Liver (tissue), 8 donors: ENCODE measurements at regions not wholly inside any gene's neighbourhood (a gene's known extent, or its start where the extent isn't known, plus 50 kb on each side); places are given as distances from the start of the nearest gene placed in this dataset.
A peak's percentile ranks its signal among the peaks of the same experiment; 100 is the strongest.

Source experiments
- DNase-seq: peaks from one replicate; pipeline ENCODE4 v3.0.0-alpha.2; 2017; ENCODE audit warnings: low spot score
- H3K27ac ChIP-seq, 2 donors: one replicate each; pipeline ENCODE4 v1.7.0; 2013; ENCODE audit warnings: inconsistent platforms in 2 of 2, low read length in 2 of 2, control low read depth in 1 of 2, low read depth in 1 of 2, mild to moderate bottlenecking in 1 of 2
- H3K27me3 ChIP-seq, 4 donors: one replicate each; pipeline versions ENCODE4 v1.6.1 to v1.7.0; 2013; ENCODE audit warnings: low read length in 3 of 4, inconsistent platforms in 1 of 4, mild to moderate bottlenecking in 1 of 4, moderate library complexity in 1 of 4; ENCODE audit not compliant: control insufficient read depth in 4 of 4, insufficient read depth in 4 of 4
- H3K36me3 ChIP-seq, 4 donors: one replicate each; pipeline versions ENCODE4 v1.6.1 to v1.7.0; 2013; ENCODE audit warnings: low read length in 3 of 4, mild to moderate bottlenecking in 3 of 4, low read depth in 1 of 4, moderate library complexity in 1 of 4; ENCODE audit not compliant: control insufficient read depth in 4 of 4, insufficient read depth in 3 of 4
- H3K4me1 ChIP-seq, 4 donors: one replicate each; pipeline versions ENCODE4 v1.6.1 to v1.7.0; 2013; ENCODE audit warnings: low read length in 3 of 4, mild to moderate bottlenecking in 3 of 4, moderate library complexity in 1 of 4; ENCODE audit not compliant: control insufficient read depth in 4 of 4, insufficient read depth in 4 of 4
- H3K4me3 ChIP-seq, 3 donors: one replicate each; pipeline versions ENCODE4 v1.6.1 to v1.7.0; 2013; ENCODE audit warnings: low read length in 3 of 3, control low read depth in 1 of 3, low read depth in 1 of 3, mild to moderate bottlenecking in 1 of 3
- H3K9ac ChIP-seq, 2 donors: one replicate each; pipeline ENCODE4 v1.7.0; 2013; ENCODE audit warnings: low read length in 2 of 2, mild to moderate bottlenecking in 2 of 2, moderate library complexity in 2 of 2, control low read depth in 1 of 2, low read depth in 1 of 2
- H3K9me3 ChIP-seq, 4 donors: one replicate each; pipeline versions ENCODE4 v1.6.1 to v1.7.0; 2013; ENCODE audit warnings: low read length in 3 of 4; ENCODE audit not compliant: control insufficient read depth in 4 of 4
- EGR1 ChIP-seq, 2 donors: IDR thresholded peaks; 2 replicates each; pipeline ENCODE4 v1.6.1; 2016 to 2018; ENCODE audit warnings: antibody characterized with exemption in 2 of 2, low read depth in 2 of 2
- FOXA1 ChIP-seq: IDR thresholded peaks from 2 replicates; pipeline ENCODE4 v1.6.1; 2016; ENCODE audit warnings: antibody characterized with exemption
- FOXA2 ChIP-seq: IDR thresholded peaks from 2 replicates; pipeline ENCODE4 v1.6.1; 2016; ENCODE audit warnings: antibody characterized with exemption
- GABPA ChIP-seq, 2 donors: IDR thresholded peaks in 1 of 2; conservative IDR thresholded peaks in 1 of 2; 2 replicates each; pipeline ENCODE4 v1.6.1; 2016; ENCODE audit warnings: antibody characterized with exemption in 2 of 2, mild to moderate bottlenecking in 1 of 2, moderate library complexity in 1 of 2
- HNF4A ChIP-seq, 2 donors: conservative IDR thresholded peaks; 2 replicates each; pipeline ENCODE4 v1.6.1; 2016; ENCODE audit warnings: antibody characterized with exemption in 2 of 2, mild to moderate bottlenecking in 2 of 2
- HNF4G ChIP-seq: IDR thresholded peaks from 2 replicates; pipeline ENCODE4 v1.6.1; 2016; ENCODE audit warnings: antibody characterized with exemption
- JUND ChIP-seq, 2 donors: IDR thresholded peaks; 2 replicates each; pipeline ENCODE4 v1.6.1; 2016; ENCODE audit warnings: antibody characterized with exemption in 2 of 2
- NR2F2 ChIP-seq: IDR thresholded peaks from 2 replicates; pipeline ENCODE4 v1.6.1; 2016; ENCODE audit warnings: antibody characterized with exemption
- RAD21 ChIP-seq, 2 donors: IDR thresholded peaks; 2 replicates each; pipeline ENCODE4 v1.6.1; 2016; ENCODE audit warnings: antibody characterized with exemption in 2 of 2, mild to moderate bottlenecking in 2 of 2
- RXRA ChIP-seq, 2 donors: IDR thresholded peaks; 2 replicates each; pipeline ENCODE4 v1.6.1; 2017 to 2018; ENCODE audit warnings: antibody characterized with exemption in 2 of 2, mild to moderate bottlenecking in 1 of 2
- SP1 ChIP-seq: IDR thresholded peaks from 2 replicates; pipeline ENCODE4 v1.6.1; 2018; ENCODE audit warnings: antibody characterized with exemption, mild to moderate bottlenecking
- TAF1 ChIP-seq: conservative IDR thresholded peaks from 2 replicates; pipeline ENCODE4 v1.6.1; 2016; ENCODE audit warnings: antibody characterized with exemption, mild to moderate bottlenecking
- YY1 ChIP-seq: IDR thresholded peaks from 2 replicates; pipeline ENCODE4 v1.6.1; 2016; ENCODE audit warnings: antibody characterized with exemption, mild to moderate bottlenecking
- WGBS: extraction: QIAGEN DNeasy Blood & Tissue Kit; methylation state at CpG from one replicate; pipeline ENCODE4 v1.1.7; 2013; 5-methylcytosine and 5-hydroxymethylcytosine counted together
- TF ChIP-seq, protein P1 (sequence below): IDR thresholded peaks from 2 replicates; pipeline ENCODE4 v1.6.1; 2016; ENCODE audit warnings: antibody characterized with exemption
- TF ChIP-seq, protein P2 (sequence below): IDR thresholded peaks from 2 replicates; pipeline ENCODE4 v1.6.1; 2016; ENCODE audit warnings: antibody characterized with exemption
- TF ChIP-seq, protein P3 (sequence below): IDR thresholded peaks from 2 replicates; pipeline ENCODE4 v1.6.1; 2016; ENCODE audit warnings: antibody characterized with exemption, mild to moderate bottlenecking
- TF ChIP-seq, protein P4 (sequence below): fragments of 150-350 bp; IDR thresholded peaks from 2 replicates; pipeline ENCODE4 v1.5.1; 2017; ENCODE audit warnings: improper control_type of control experiment, low read depth, low read length; ENCODE audit not compliant: missing input control
- donor health status: healthy.
- donor health status: healthy.
- donor health status: healthy.
- donor health status: healthy.
- donor health status: healthy.

DNA sequence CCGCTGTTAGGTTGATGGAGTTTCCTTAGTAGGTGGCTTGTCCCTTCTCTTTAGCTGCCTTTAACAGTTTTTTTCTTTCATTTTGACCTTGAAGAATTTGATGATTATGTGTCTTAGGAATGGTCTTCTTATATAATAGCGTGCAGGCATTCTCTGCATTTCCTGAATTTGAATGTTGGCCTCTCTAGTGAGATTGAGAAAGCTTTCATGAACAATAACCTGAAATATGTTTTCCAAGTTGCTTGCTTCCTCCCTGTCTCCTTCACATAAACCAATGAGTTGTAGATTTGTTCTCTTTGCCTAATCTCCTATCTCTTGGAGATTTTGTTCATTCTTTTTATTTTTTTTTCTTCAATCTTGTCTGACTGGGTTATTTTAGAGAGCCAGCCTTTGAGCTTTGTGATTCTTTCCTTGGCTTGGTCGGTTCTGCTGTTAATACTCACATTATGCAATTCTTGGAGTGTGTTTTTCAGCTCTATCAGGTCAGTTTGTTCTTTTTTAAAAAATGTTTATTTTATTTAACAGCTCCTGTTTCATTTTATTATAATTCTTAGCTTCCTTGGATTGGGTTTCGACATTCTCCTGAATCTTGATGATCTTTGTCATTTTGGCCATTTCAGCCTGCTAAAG is 627.9 kb downstream of the SI start:
- no peak for TF ChIP-seq EGR1 (IDR thresholded peaks at IDR 0.05; ENCODE audit: low read depth in 2 of 2)
- no peak for TF ChIP-seq RAD21 (IDR thresholded peaks at IDR 0.05)
- TF ChIP-seq, protein P1, sequence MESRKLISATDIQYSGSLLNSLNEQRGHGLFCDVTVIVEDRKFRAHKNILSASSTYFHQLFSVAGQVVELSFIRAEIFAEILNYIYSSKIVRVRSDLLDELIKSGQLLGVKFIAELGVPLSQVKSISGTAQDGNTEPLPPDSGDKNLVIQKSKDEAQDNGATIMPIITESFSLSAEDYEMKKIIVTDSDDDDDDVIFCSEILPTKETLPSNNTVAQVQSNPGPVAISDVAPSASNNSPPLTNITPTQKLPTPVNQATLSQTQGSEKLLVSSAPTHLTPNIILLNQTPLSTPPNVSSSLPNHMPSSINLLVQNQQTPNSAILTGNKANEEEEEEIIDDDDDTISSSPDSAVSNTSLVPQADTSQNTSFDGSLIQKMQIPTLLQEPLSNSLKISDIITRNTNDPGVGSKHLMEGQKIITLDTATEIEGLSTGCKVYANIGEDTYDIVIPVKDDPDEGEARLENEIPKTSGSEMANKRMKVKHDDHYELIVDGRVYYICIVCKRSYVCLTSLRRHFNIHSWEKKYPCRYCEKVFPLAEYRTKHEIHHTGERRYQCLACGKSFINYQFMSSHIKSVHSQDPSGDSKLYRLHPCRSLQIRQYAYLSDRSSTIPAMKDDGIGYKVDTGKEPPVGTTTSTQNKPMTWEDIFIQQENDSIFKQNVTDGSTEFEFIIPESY = no peak
- no peak for TF ChIP-seq FOXA1
- no peak for TF ChIP-seq HNF4A (conservative IDR thresholded peaks at IDR 0.05)
- no peak for TF ChIP-seq JUND (IDR thresholded peaks at IDR 0.05)
- TF ChIP-seq, protein P2, sequence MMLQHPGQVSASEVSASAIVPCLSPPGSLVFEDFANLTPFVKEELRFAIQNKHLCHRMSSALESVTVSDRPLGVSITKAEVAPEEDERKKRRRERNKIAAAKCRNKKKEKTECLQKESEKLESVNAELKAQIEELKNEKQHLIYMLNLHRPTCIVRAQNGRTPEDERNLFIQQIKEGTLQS = no peak
- no peak for TF ChIP-seq RXRA (IDR thresholded peaks at IDR 0.05)
- no peak for TF ChIP-seq SP1
- TF ChIP-seq, protein P3, sequence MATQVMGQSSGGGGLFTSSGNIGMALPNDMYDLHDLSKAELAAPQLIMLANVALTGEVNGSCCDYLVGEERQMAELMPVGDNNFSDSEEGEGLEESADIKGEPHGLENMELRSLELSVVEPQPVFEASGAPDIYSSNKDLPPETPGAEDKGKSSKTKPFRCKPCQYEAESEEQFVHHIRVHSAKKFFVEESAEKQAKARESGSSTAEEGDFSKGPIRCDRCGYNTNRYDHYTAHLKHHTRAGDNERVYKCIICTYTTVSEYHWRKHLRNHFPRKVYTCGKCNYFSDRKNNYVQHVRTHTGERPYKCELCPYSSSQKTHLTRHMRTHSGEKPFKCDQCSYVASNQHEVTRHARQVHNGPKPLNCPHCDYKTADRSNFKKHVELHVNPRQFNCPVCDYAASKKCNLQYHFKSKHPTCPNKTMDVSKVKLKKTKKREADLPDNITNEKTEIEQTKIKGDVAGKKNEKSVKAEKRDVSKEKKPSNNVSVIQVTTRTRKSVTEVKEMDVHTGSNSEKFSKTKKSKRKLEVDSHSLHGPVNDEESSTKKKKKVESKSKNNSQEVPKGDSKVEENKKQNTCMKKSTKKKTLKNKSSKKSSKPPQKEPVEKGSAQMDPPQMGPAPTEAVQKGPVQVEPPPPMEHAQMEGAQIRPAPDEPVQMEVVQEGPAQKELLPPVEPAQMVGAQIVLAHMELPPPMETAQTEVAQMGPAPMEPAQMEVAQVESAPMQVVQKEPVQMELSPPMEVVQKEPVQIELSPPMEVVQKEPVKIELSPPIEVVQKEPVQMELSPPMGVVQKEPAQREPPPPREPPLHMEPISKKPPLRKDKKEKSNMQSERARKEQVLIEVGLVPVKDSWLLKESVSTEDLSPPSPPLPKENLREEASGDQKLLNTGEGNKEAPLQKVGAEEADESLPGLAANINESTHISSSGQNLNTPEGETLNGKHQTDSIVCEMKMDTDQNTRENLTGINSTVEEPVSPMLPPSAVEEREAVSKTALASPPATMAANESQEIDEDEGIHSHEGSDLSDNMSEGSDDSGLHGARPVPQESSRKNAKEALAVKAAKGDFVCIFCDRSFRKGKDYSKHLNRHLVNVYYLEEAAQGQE = no peak
- no peak for TF ChIP-seq NR2F2
- no peak for TF ChIP-seq GABPA (IDR thresholded peaks at IDR 0.05 in 1 of 2, conservative IDR thresholded peaks at IDR 0.05 in 1 of 2)
- TF ChIP-seq YY1 = no peak
- no peak for TF ChIP-seq TAF1
- TF ChIP-seq HNF4G = no peak
- no peak for TF ChIP-seq FOXA2
- no peak for DNase-seq
- Histone ChIP-seq H3K4me1 (peaks cover 0 to 3% (median 0%) of the 10 kb centered on the region in 4 donors), H3K27me3 (no peaks in the 10 kb centered on the region), H3K9ac (no peak overlapping the region), H3K9me3 (no peaks in the 10 kb centered on the region), H3K4me3 (no peak overlapping the region), H3K27ac (peak overlapping the region in 1 of 2 donors; percentile 25), H3K36me3 (no peaks in the 10 kb centered on the region)
- 59% methylated on average over 4 of the region's 4 CpGs for WGBS

DNA sequence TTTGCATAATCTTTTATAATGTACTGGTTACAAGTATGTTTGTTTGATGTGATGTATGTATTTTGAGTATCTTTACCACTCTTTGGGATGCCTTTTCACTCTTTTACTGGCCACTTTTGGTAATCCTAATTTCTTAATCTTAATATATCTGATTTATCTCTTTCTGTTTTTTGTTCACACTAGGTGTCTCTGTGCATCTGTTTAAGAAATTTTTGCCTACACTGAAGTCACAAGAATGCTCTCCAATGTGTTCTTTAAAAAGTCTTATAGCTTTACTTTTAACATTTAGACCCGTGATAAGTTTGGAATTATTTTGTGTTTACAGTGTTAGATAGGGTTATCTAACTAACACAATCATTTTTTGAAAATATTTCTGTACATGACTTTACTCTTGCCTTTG is 659.1 kb downstream of the SI start:
- H3K27me3 ChIP-seq = no peaks in the 10 kb centered on the region
- H3K36me3 ChIP-seq = no peaks in the 10 kb centered on the region
- no peak overlapping the region for H3K9ac ChIP-seq
- H3K4me1 ChIP-seq = no peaks in the 10 kb centered on the region
- TF ChIP-seq, protein P1 = no peak
- peak; percentile 63 to 70 for TF ChIP-seq RAD21 (IDR thresholded peaks at IDR 0.05)
- no peak for TF ChIP-seq SP1
- TF ChIP-seq, protein P4, sequence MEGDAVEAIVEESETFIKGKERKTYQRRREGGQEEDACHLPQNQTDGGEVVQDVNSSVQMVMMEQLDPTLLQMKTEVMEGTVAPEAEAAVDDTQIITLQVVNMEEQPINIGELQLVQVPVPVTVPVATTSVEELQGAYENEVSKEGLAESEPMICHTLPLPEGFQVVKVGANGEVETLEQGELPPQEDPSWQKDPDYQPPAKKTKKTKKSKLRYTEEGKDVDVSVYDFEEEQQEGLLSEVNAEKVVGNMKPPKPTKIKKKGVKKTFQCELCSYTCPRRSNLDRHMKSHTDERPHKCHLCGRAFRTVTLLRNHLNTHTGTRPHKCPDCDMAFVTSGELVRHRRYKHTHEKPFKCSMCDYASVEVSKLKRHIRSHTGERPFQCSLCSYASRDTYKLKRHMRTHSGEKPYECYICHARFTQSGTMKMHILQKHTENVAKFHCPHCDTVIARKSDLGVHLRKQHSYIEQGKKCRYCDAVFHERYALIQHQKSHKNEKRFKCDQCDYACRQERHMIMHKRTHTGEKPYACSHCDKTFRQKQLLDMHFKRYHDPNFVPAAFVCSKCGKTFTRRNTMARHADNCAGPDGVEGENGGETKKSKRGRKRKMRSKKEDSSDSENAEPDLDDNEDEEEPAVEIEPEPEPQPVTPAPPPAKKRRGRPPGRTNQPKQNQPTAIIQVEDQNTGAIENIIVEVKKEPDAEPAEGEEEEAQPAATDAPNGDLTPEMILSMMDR = peak; percentile 13
- TF ChIP-seq, protein P3 = no peak
- H3K9me3 ChIP-seq = no peaks in the 10 kb centered on the region
- no peak for DNase-seq
- no peak overlapping the region for H3K27ac ChIP-seq
- 41% methylated on average over 1 of the region's 1 CpG for WGBS
- no peak overlapping the region for H3K4me3 ChIP-seq
